HCT116 (cell line): ENCODE measurements at regions not wholly inside any gene's neighbourhood (a gene's known extent, or its start where the extent isn't known, plus 50 kb on each side); places are given as distances from the start of the nearest gene placed in this dataset.

Experiments
- ATAC-seq: fragments of 200-7000 bp; cut with Tn5 transposase; 2 replicates; pipeline ENCODE4 v1.9.1; 2020; ENCODE audit warnings: mild to moderate bottlenecking, moderate library complexity
- BruUV-seq: library from RNA; stranded (reverse); fragments of 400-500 nt; replicated peaks from 2 replicates; lab custom pipeline; 2021; lab: Mats Ljungman, UMichigan
- CTCF ChIA-PET: fragments of 300-600 bp; sonication (Branson Sonifier 250); formaldehyde crosslinking; loops from one replicate; lab custom pipeline; 2021; ENCODE audit warnings: antibody characterized with exemption; lab: Charles Lee
- POLR2A ChIA-PET: fragments of 300-600, 350-600 bp; sonication (Branson Sonifier 250); formaldehyde crosslinking; loops from one replicate; lab custom pipeline; 2021; ENCODE audit warnings: antibody characterized with exemption; lab: Charles Lee
- RAD21 ChIA-PET, 2 experiments: fragments of 300-600 bp; sonication (Branson Sonifier 250); formaldehyde crosslinking; loops; one replicate each; lab custom pipeline; 2023; ENCODE audit warnings: low total read pairs in 2 of 2; ENCODE audit not compliant: uncharacterized antibody in 2 of 2, unreplicated experiment in 2 of 2, low non-redundant PET in 1 of 2; lab: Charles Lee
- DNase-seq: peaks from one replicate; pipeline ENCODE4 v3.0.0-alpha.2; 2010; ENCODE audit warnings: low read depth, low spot score
- H2AFZ ChIP-seq: fragments of 200-600 bp; shearing (Covaris generic), sonication (generic); 2 replicates; pipeline ENCODE4 v1.6.1; 2017; ENCODE audit warnings: low read depth, mixed run types, mixed read lengths, antibody characterized with exemption, low read length; ENCODE audit not compliant: poor library complexity, severe bottlenecking
- H3K27ac ChIP-seq: 2 replicates; pipeline ENCODE4 v1.5.1; 2012; ENCODE audit warnings: low read depth, low read length
- H3K27me3 ChIP-seq: fragments of 200-600 bp; sonication (generic); 2 replicates; pipeline ENCODE4 v1.6.1; 2016; ENCODE audit warnings: mixed run types, low read length, mixed read lengths; ENCODE audit not compliant: insufficient read depth
- H3K36me3 ChIP-seq, 2 experiments: fragments of 200-500 bp in 1 of 2; fragments of 200-600 bp in 1 of 2; sonication (Bioruptor generic) in 1 of 2; sonication (generic) in 1 of 2; 2 replicates each; pipeline versions ENCODE4 v1.5.1 to v1.6.1; 2014 to 2016; ENCODE audit warnings: low read length in 2 of 2, inconsistent platforms in 1 of 2, mixed read lengths in 1 of 2, mixed run types in 1 of 2; ENCODE audit not compliant: insufficient read depth in 2 of 2, control insufficient read depth in 1 of 2
- H3K4me1 ChIP-seq, 2 experiments: fragments of 200-600 bp in 1 of 2; sonication (generic) in 1 of 2; 2 replicates each; pipeline versions ENCODE4 v1.5.1 to v1.6.1; 2012 to 2017; ENCODE audit warnings: low read length in 2 of 2, inconsistent platforms in 1 of 2, mild to moderate bottlenecking in 1 of 2, mixed read lengths in 1 of 2, mixed run types in 1 of 2, moderate library complexity in 1 of 2; ENCODE audit not compliant: insufficient read depth in 2 of 2, control insufficient read depth in 1 of 2
- H3K4me2 ChIP-seq: fragments of 200-600 bp; sonication (generic); 2 replicates; pipeline ENCODE4 v1.6.1; 2017; ENCODE audit warnings: mixed run types, low read length, mixed read lengths
- H3K4me3 ChIP-seq, 2 experiments: fragments of 200-600 bp in 1 of 2; sonication (generic) in 1 of 2; replicated peaks in 1 of 2; 2 replicates each; pipeline ENCODE4 v1.5.1; 2011 to 2016; ENCODE audit warnings: low read length in 2 of 2, control low read depth in 1 of 2, low read depth in 1 of 2, mild to moderate bottlenecking in 1 of 2, mixed read lengths in 1 of 2, mixed run types in 1 of 2
- H3K79me2 ChIP-seq: fragments of 200-600 bp; sonication (generic); 2 replicates; pipeline ENCODE4 v1.6.1; 2017; ENCODE audit warnings: mild to moderate bottlenecking, mixed run types, low read length, moderate library complexity, mixed read lengths; ENCODE audit not compliant: insufficient read depth
- H3K9ac ChIP-seq: fragments of 200-600 bp; sonication (generic); 2 replicates; pipeline ENCODE4 v1.6.1; 2016; ENCODE audit warnings: low read length, mixed read lengths
- H3K9me2 ChIP-seq: fragments of 200-600 bp; sonication (generic), shearing (Covaris generic); 2 replicates; pipeline ENCODE4 v1.6.1; 2017; ENCODE audit warnings: mixed run types, mild to moderate bottlenecking, moderate library complexity; ENCODE audit not compliant: insufficient read depth
- H3K9me3 ChIP-seq, 2 experiments: fragments of 200-500 bp in 1 of 2; fragments of 200-600 bp in 1 of 2; sonication (Bioruptor generic) in 1 of 2; sonication (generic) in 1 of 2; 2 replicates each; pipeline ENCODE4 v1.6.1; 2014 to 2017; ENCODE audit warnings: low read length in 2 of 2, mixed read lengths in 2 of 2, inconsistent platforms in 1 of 2, low read depth in 1 of 2, mild to moderate bottlenecking in 1 of 2, mixed run types in 1 of 2, moderate library complexity in 1 of 2; ENCODE audit not compliant: control insufficient read depth in 1 of 2, insufficient read depth in 1 of 2
- H4K20me1 ChIP-seq: fragments of 200-600 bp; sonication (generic), shearing (Covaris generic); 2 replicates; pipeline ENCODE4 v1.6.1; 2017; ENCODE audit warnings: mixed run types, mild to moderate bottlenecking, moderate library complexity; ENCODE audit not compliant: insufficient read depth
- ATF3 ChIP-seq: IDR thresholded peaks from 2 replicates; pipeline ENCODE4 v1.6.1; 2012
- CBX3 ChIP-seq: IDR thresholded peaks from 2 replicates; pipeline ENCODE4 v1.6.1; 2012; ENCODE audit warnings: low read depth
- CEBPB ChIP-seq: IDR thresholded peaks from 2 replicates; pipeline ENCODE4 v1.6.1; 2012; ENCODE audit warnings: low read depth
- CTCF ChIP-seq, 3 experiments: fragments of 200-600 bp in 1 of 3; sonication (generic) in 1 of 3; IDR thresholded peaks in 2 of 3; conservative IDR thresholded peaks in 1 of 3; 2 replicates each; pipeline ENCODE4 v1.5.1; 2012 to 2017; ENCODE audit warnings: low read depth in 2 of 3, low read length in 2 of 3, antibody characterized with exemption in 1 of 3, borderline replicate concordance in 1 of 3, control low read depth in 1 of 3, mild to moderate bottlenecking in 1 of 3, mixed read lengths in 1 of 3, mixed run types in 1 of 3, moderate library complexity in 1 of 3; ENCODE audit not compliant: insufficient read depth in 1 of 3
- EGR1 ChIP-seq: IDR thresholded peaks from 2 replicates; pipeline ENCODE4 v1.6.1; 2012; ENCODE audit warnings: low read depth
- ELF1 ChIP-seq: IDR thresholded peaks from 2 replicates; pipeline ENCODE4 v1.6.1; 2012; ENCODE audit warnings: low read depth, borderline replicate concordance
- EZH2phosphoT487 ChIP-seq: fragments of 200-600 bp; IDR thresholded peaks from 2 replicates; pipeline ENCODE4 v1.6.1; 2018; ENCODE audit warnings: antibody characterized with exemption, borderline replicate concordance
- FOSL1 ChIP-seq: IDR thresholded peaks from 2 replicates; pipeline ENCODE4 v1.6.1; 2012; ENCODE audit warnings: low read depth
- MAX ChIP-seq: IDR thresholded peaks from 2 replicates; pipeline ENCODE4 v1.6.1; 2012
- POLR2A ChIP-seq: IDR thresholded peaks from 2 replicates; pipeline ENCODE4 v1.7.0; 2011; ENCODE audit warnings: borderline replicate concordance; ENCODE audit not compliant: insufficient read depth, insufficient read length; ENCODE audit errors: extremely low read depth
- POLR2AphosphoS5 ChIP-seq: IDR thresholded peaks from 2 replicates; pipeline ENCODE4 v1.6.1; 2011; ENCODE audit warnings: mild to moderate bottlenecking, low read depth, low read length, moderate library complexity
- RAD21 ChIP-seq: IDR thresholded peaks from 2 replicates; pipeline ENCODE4 v1.6.1; 2012; ENCODE audit warnings: low read depth, mild to moderate bottlenecking
- REST ChIP-seq: IDR thresholded peaks from 2 replicates; pipeline ENCODE4 v1.6.1; 2012; ENCODE audit warnings: low read depth
- SIN3A ChIP-seq: IDR thresholded peaks from 2 replicates; pipeline ENCODE4 v1.6.1; 2012; ENCODE audit warnings: low read depth
- SP1 ChIP-seq: IDR thresholded peaks from 2 replicates; pipeline ENCODE4 v1.6.1; 2012; ENCODE audit warnings: low read depth
- TCF7L2 ChIP-seq: IDR thresholded peaks from 2 replicates; pipeline ENCODE4 v1.7.0; 2011; ENCODE audit warnings: borderline replicate concordance, inconsistent platforms; ENCODE audit not compliant: insufficient read depth, insufficient read length; ENCODE audit errors: extremely low read depth
- YY1 ChIP-seq: IDR thresholded peaks from 2 replicates; pipeline ENCODE4 v1.6.1; 2011; ENCODE audit warnings: low read length, low read depth, moderate library complexity, mild to moderate bottlenecking; ENCODE audit not compliant: insufficient replicate concordance; ENCODE audit errors: extremely low read depth
- ZBTB33 ChIP-seq: IDR thresholded peaks from 2 replicates; pipeline ENCODE4 v1.6.1; 2011; ENCODE audit warnings: mild to moderate bottlenecking, low read length, moderate library complexity; ENCODE audit not compliant: insufficient replicate concordance; ENCODE audit errors: extremely low read depth
- intact Hi-C: fragments of 100-400 bp; cut with micrococcal nuclease; formaldehyde crosslinking; loops from 2 replicates; pipeline ENCODE4 v1.10.0; 2022

- no peaks in the 10 kb centered on the region for H3K79me2 ChIP-seq
- BruUV-seq: no TSS peak
- no peak for DNase-seq
- no peak for TF ChIP-seq ZBTB33
- no peak for TF ChIP-seq SP1
- TF ChIP-seq CTCF (IDR thresholded peaks at IDR 0.05 in 2 of 3, conservative IDR thresholded peaks at IDR 0.05 in 1 of 3; ENCODE audit: borderline replicate concordance in 1 of 3, insufficient read depth in 1 of 3, low read depth in 2 of 3, low read length in 2 of 3): no peak
- TF ChIP-seq MAX: no peak
- TF ChIP-seq CEBPB: no peak
- no peak for TF ChIP-seq POLR2A
- no peak for TF ChIP-seq SIN3A
- no peak for TF ChIP-seq REST
- no peak for TF ChIP-seq ELF1
- no peak for TF ChIP-seq YY1
- no peak for TF ChIP-seq POLR2AphosphoS5
- TF ChIP-seq EGR1: no peak
- no peak for TF ChIP-seq TCF7L2
- TF ChIP-seq RAD21: no peak
- TF ChIP-seq EZH2phosphoT487: no peak
- TF ChIP-seq FOSL1: no peak
- TF ChIP-seq ATF3: no peak
- TF ChIP-seq CBX3: no peak
- H3K36me3 ChIP-seq: no peaks in the 10 kb centered on the region
- no peaks in the 10 kb centered on the region for H3K9me2 ChIP-seq
- H2AFZ ChIP-seq: no peak overlapping the region
- no peak overlapping the region for H3K9ac ChIP-seq
- ChIA-PET RAD21 (no interaction called here), POLR2A (no interaction called here), CTCF (no interaction called here)
- intact Hi-C loops: no loop called here
- no peaks in the 10 kb centered on the region for H3K27me3 ChIP-seq
- ATAC-seq: no peak
- no peak overlapping the region for H3K4me3 ChIP-seq
- no peak overlapping the region for H3K4me2 ChIP-seq
- H3K27ac ChIP-seq: no peak overlapping the region
- no peaks in the 10 kb centered on the region for H3K4me1 ChIP-seq
- H3K9me3 ChIP-seq: no peaks in the 10 kb centered on the region
- no peaks in the 10 kb centered on the region for H4K20me1 ChIP-seq
These were observed 156.6 kb downstream of the ANKRD50 start for GRCh38 chr4:124555959-124556358.
